HT1080 (cell line): ENCODE measurements at regions not wholly inside any gene's neighbourhood (a gene's known extent, or its start where the extent isn't known, plus 50 kb on each side); places are given as distances from the start of the nearest gene placed in this dataset.

ENCODE experiments used
- DNase-seq: peaks from one replicate; pipeline ENCODE4 v3.0.0-alpha.2; 2015; ENCODE audit warnings: low read depth

GRCh38 chr9:78493166-78493742, 196.3 kb downstream of the PSAT1 start:
- no peak for DNase-seq

GRCh38 chr9:78502566-78502965, 205.6 kb downstream of the PSAT1 start:
- no peak for DNase-seq

- DNase-seq = no peak
These were observed 208.6 kb downstream of the PSAT1 start for GRCh38 chr9:78505546-78505945.

- DNase-seq = no peak
These were observed 210.1 kb downstream of the PSAT1 start for GRCh38 chr9:78507037-78507436.

GRCh38 chr9:78510035-78510434, 213.1 kb downstream of the PSAT1 start:
- DNase-seq = no peak

GRCh38 chr9:78515108-78515507, 218.2 kb downstream of the PSAT1 start:
- no peak for DNase-seq

- no peak for DNase-seq
These were observed 222.9 kb downstream of the PSAT1 start for GRCh38 chr9:78519786-78520185.

- no peak for DNase-seq
These were observed 224.8 kb downstream of the PSAT1 start for GRCh38 chr9:78521680-78522079.

GRCh38 chr9:78525986-78526560, 229.1 kb downstream of the PSAT1 start:
- DNase-seq = no peak

- no peak for DNase-seq
These were observed 236.6 kb downstream of the PSAT1 start for GRCh38 chr9:78533500-78533899.

- no peak for DNase-seq
These were observed 242.3 kb downstream of the PSAT1 start for GRCh38 chr9:78539188-78539587.

- DNase-seq = peak; percentile 72
These were observed 243.0 kb downstream of the PSAT1 start for GRCh38 chr9:78539904-78540303.

GRCh38 chr9:78541868-78542443, 245.0 kb downstream of the PSAT1 start:
- DNase-seq = no peak

GRCh38 chr9:78542491-78543181, 245.7 kb downstream of the PSAT1 start:
- DNase-seq = no peak

GRCh38 chr9:78543353-78543752, 246.4 kb downstream of the PSAT1 start:
- no peak for DNase-seq

GRCh38 chr9:78544230-78544629, 247.3 kb downstream of the PSAT1 start:
- no peak for DNase-seq

- DNase-seq = no peak
These were observed 250.9 kb downstream of the PSAT1 start for GRCh38 chr9:78547831-78548230.

GRCh38 chr9:78548670-78549069, 251.7 kb downstream of the PSAT1 start:
- DNase-seq = no peak

- no peak for DNase-seq
These were observed 252.8 kb downstream of the PSAT1 start for GRCh38 chr9:78549711-78550110.

GRCh38 chr9:78552802-78553201, 255.9 kb downstream of the PSAT1 start:
- DNase-seq = peak; percentile 50

GRCh38 chr9:78557540-78557939, 260.6 kb downstream of the PSAT1 start:
- DNase-seq = no peak

- peak; percentile 72 for DNase-seq
These were observed 262.5 kb downstream of the PSAT1 start for GRCh38 chr9:78559449-78559885.

- no peak for DNase-seq
These were observed 265.1 kb downstream of the PSAT1 start for GRCh38 chr9:78562021-78562420.
